SW 1271 (cell line): ENCODE measurements at regions not wholly inside any gene's neighbourhood (a gene's known extent, or its start where the extent isn't known, plus 50 kb on each side); places are given as distances from the start of the nearest gene placed in this dataset.
"Not testable (repeated sequence)": the region's sequence is repeated elsewhere in the genome, so short reads cannot be mapped to it uniquely, and the experiment has no call there.

ENCODE experiments used
- DNase-seq, 2 experiments: peaks; one replicate each; lab custom pipeline; 2025; lab: John Stamatoyannopoulos, UW

DNA sequence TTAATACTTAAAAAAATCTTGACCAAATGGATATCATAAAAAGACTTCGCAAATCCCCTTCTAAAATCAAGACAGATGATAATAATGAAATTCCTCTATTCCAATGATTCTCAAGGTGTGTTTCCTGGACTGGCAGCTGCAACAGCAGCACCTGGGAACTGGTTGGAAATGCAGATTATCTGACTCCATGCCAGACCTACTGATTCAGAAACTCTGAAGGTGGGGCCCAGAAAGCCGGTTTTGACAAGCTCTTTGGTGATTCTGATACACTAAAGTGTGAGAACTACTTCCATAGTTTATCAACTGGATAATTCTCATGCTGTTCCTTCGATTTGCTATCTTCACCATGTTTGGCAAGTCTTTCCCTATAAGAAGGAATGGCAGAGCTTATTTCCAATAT is 252.1 kb downstream of the COL12A1 start:
- no peak for DNase-seq

DNA sequence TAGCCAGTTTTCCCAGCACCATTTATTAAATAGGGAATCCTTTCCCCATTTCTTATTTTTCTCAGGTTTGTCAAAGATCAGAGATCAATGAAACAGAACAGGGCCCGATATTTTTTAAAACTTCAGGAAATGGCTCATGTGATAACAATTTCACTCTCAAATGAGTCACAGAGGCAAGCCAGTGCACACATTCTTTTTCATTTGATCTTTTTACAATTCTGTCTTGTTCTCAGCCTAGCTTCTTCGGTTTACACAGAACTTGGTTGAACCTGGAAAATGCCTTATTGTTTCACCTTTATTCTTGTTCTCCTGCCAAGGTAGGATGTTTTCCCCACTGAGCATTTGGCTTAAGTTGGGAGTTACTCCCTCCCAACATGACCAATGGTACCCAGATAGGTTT is 258.9 kb downstream of the COL12A1 start:
- DNase-seq: peak in 1 of 2 experiments; percentile 15

DNA sequence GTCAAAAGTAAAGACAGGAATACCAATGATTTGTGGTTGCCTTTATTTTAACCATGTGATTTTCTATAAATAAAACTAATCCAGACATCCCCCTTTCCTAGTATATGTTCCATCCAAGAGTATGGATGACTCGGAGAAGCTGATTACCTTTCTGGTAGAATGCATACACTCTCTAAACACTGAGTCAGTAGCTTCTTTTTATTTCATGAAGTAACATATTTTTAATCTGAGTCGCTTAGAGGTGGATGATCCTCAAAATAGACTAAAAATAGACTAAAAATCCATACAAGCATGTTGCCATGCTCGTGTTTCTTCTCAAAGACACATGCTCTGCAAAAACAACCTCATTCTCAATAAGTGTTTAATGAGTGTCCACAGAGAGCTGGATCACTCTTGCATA is 263.7 kb downstream of the COL12A1 start:
- no peak for DNase-seq

- DNase-seq: no peak
Measured at GRCh38 chr6:74941424-74941823, 264.4 kb downstream of the COL12A1 start.

GRCh38 chr6:74939721-74940620 is 265.9 kb downstream of the COL12A1 start:
- DNase-seq: no peak

DNA sequence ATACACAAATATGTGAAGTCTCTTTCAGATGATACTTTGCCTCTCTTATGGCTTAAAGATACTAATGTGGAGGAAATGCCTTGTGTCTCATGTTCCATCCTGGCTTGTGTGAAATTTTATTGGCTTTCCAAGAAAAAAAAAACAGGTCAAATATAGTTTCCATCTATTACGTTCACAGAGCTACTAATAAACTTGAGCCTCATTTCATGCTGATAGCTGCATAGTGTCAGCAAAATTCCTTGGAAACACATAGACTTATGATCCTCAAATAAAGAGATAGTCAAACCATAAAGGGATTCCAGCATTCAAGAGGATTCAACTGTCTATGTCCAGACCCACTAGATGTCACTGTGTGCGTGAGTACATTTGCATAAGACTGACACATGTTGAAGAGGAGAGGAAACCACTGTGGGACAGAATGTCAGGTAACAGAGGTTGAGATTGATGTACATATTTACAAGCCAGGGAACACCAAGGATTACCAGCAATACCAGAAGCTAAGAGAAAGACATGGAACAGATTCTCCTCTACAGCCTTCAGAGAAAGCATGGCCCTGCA is 266.6 kb downstream of the COL12A1 start:
- DNase-seq: no peak

- DNase-seq: no peak
Measured at GRCh38 chr6:74937936-74938335, 267.9 kb downstream of the COL12A1 start.

GRCh38 chr6:74936886-74937285 is 269.0 kb downstream of the COL12A1 start:
- DNase-seq: no peak

DNA sequence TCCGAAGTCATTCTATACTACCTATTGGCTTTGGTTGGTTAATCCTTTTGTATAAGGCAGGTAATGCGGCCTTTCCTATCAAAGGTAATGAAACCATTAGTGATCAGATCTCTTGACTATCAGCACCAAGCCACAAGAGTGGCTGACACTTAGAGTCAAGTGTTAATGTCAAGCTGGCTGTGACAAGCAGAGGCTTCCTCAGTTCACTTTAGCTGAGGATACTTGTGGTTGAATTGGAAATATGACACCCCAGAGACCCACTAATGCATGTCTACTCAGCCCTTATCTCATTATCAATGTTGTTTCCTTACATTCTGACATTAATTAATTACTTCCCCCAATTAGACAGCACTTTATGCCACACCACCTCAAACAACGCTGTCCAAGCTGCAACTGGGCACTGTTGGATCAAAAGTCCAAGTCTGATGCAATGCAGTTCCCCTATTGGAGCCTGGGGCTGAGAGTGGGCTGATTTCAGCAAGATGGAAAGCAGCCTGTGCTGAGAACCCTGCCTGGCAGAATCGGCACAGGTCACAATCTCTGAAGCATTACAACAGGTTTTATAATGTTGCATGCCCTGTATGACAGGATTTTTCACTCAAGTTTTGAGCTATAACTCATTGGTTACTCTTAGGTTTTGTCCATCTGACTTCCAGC is 273.5 kb downstream of the COL12A1 start:
- no peak for DNase-seq

GRCh38 chr6:74931558-74931957 is 274.3 kb downstream of the COL12A1 start:
- no peak for DNase-seq

DNA sequence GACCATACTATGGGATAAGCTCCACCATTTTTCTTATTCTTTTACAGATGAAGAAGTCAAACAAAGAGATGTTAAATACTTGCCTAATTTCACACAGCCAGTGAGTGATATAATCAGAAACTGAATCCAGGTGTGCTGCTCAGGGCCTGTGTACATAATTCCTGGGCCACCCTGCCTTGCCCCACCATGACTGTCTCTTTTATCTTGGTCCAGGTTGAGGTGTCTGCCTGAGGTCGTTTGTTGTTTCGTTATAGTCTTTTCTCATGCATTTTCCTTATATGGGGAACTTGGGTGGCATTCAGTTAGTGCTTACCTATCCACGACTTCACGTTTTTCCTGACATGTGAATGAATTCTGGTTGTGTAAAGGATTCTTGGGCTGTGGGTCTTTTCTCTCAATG is 277.6 kb downstream of the COL12A1 start:
- no peak for DNase-seq

DNA sequence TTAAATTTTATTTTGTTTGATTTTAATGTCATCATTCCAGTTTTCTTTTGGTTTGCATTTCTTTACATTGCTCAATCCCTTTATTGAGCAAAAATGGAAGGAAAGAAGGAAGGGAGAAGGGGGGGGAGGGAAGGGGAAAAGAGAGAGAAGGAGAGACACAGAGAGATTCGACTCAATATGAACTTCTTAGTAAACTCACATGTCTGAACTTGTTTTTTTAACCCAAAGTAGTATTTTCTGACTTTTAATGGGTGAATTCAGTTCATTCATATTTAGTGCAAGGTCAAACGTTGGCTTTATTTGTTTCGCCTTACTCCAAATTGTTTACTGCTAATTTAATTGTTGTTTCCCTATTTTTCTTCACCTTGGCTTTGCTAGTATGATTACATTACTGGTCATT is 278.6 kb downstream of the COL12A1 start:
- no peak for DNase-seq

DNA sequence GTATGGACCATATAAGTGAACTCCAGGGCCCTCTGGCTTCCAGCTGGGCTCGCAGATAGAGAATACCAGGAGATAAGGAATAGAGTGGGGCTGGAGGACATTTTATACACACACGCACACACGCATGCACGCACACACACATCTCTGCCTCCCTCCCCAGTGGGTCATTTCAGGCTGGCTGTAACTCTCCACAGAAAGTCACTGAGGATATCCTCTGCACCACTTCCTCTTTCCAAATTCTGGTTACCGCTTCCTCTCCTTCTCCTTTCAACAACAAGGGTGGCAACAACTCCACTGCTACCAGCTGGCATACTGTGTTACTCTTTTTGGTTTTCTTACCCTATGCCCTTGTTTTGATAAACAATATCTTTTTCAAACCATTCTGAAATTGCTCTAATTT is 280.2 kb downstream of the COL12A1 start:
- no peak for DNase-seq

- no peak for DNase-seq
Measured at GRCh38 chr6:74914888-74915287, 291.0 kb downstream of the COL12A1 start.

GRCh38 chr6:74912234-74912633 is 293.6 kb downstream of the COL12A1 start:
- no peak for DNase-seq

DNA sequence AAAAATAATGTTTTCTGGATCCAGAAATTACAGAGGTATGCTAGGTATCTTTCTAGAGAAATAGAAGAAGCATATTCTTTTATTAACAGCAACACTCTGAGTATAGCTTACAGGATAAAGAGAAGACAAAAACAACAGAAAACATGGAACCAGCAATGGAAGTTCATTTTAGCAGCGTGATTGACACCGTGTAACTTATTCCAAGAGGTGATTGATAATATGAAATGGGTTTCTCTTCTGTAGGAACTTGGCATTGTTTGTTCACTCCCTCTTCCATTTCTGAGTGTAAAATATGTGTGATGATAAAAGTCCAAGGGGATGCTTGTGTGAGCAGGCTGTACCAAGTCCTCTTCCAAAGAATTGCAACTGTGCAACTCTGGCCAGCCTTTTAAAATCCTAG is 303.0 kb downstream of the COL12A1 start:
- DNase-seq: no peak

- no peak for DNase-seq
Measured at GRCh38 chr6:74902089-74902488, 303.8 kb downstream of the COL12A1 start.

- DNase-seq: no peak
Measured at GRCh38 chr6:74901576-74901975, 304.3 kb downstream of the COL12A1 start.

GRCh38 chr6:74899416-74899815 is 306.4 kb downstream of the COL12A1 start:
- DNase-seq: no peak

DNA sequence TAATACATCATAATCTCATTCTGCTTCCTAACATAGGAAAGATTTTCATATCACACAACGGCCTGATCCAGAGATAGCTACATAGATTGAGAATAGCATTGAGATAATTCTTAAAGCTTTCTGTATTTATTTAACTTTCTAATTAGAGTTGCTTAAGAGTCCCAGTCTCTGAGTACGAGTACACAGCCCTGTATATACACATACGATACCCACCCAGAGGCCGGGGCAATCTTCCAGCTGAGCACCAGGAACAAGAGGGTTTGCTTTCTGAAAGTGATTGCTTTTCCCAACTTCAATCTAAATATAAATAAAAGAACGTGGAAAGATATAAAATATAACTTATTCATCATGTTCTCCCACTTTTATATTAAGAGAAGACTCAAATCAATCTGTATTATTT is 313.8 kb downstream of the COL12A1 start:
- no peak for DNase-seq

DNA sequence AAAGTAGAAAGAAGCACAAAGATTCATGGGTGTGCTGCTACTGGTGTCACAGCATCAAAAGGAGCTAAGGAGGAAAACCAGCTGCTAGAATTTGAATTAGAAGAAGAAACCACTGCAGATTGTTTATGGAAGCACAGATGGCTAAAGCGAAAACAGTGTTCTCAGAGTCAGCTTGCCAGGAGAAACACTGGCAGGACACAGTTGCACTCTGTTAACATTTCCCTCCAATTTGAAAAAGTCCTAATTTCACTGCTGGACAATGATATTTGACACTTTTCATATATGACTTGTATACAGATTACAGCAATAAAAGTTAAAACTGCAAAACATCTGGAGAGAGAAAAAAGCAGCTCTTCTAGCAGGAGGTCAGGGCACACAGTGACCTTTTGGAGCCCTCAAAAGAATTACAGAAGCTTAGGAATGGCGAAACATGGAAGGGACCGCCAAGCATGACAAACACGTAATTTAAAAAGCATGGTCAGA is 314.5 kb downstream of the COL12A1 start:
- DNase-seq: no peak

- DNase-seq: no peak
Measured at GRCh38 chr6:74889635-74890034, 316.2 kb downstream of the COL12A1 start.

GRCh38 chr6:74888741-74889140 is 317.1 kb downstream of the COL12A1 start:
- DNase-seq: not testable (repeated sequence)
